Osteocyte (in vitro differentiated cells): ENCODE measurements at regions not wholly inside any gene's neighbourhood (a gene's known extent, or its start where the extent isn't known, plus 50 kb on each side); places are given as distances from the start of the nearest gene placed in this dataset.

Source experiments
- DNase-seq: peaks from one replicate; pipeline ENCODE4 v3.0.0; 2021; ENCODE audit warnings: mixed read lengths; ENCODE audit not compliant: unreplicated experiment; ENCODE audit errors: extremely low spot score
- H3K27ac Mint-ChIP-seq: one replicate; pipeline ENCODE4 v1.8.0; 2021; ENCODE audit warnings: mild to moderate bottlenecking, mixed read lengths; ENCODE audit not compliant: unreplicated experiment
- H3K27me3 Mint-ChIP-seq: one replicate; pipeline ENCODE4 v1.8.0; 2021; ENCODE audit warnings: mixed read lengths; ENCODE audit not compliant: unreplicated experiment
- H3K36me3 Mint-ChIP-seq: one replicate; pipeline ENCODE4 v1.8.0; 2021; ENCODE audit warnings: mixed read lengths; ENCODE audit not compliant: unreplicated experiment
- H3K4me1 Mint-ChIP-seq: one replicate; pipeline ENCODE4 v1.8.0; 2021; ENCODE audit warnings: mixed read lengths; ENCODE audit not compliant: unreplicated experiment
- H3K4me3 Mint-ChIP-seq: one replicate; pipeline ENCODE4 v1.8.0; 2021; ENCODE audit warnings: mild to moderate bottlenecking, moderate library complexity, mixed read lengths; ENCODE audit not compliant: unreplicated experiment
- H3K9me3 Mint-ChIP-seq: one replicate; pipeline ENCODE4 v1.8.0; 2021; ENCODE audit warnings: mixed read lengths; ENCODE audit not compliant: unreplicated experiment
- CTCF ChIP-seq: fragments of 200-600 bp; sonication (generic); IDR thresholded peaks from 2 replicates; pipeline ENCODE4 v1.5.0; 2021; ENCODE audit warnings: antibody characterized with exemption, mild to moderate bottlenecking, moderate library complexity

DNA sequence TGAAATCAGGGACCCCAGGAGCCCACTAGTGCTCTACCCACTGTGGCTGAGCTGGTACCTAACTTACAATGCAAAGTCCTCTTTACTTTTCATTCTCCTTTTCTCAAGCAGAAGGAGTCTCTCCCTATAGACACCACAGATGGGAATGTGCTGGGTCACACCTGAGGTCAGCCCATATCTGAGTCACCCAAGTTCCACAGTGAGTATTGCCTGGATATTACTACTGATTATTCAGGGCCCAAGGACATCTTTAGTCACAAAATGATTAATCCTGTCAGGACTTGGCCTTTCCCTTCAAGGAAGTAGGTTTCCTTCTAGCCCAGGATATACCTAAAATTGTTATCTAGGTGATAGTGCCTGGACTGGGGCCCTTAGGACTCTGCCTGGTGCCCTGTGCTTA is 1305.2 kb downstream of the SI start:
- H3K4me1 Mint-ChIP-seq: peaks cover 16% of the 10 kb centered on the region
- H3K36me3 Mint-ChIP-seq: peaks cover 3% of the 10 kb centered on the region
- no peaks in the 10 kb centered on the region for H3K27me3 Mint-ChIP-seq
- no peak overlapping the region for H3K27ac Mint-ChIP-seq
- no peak for TF ChIP-seq CTCF
- peak; percentile 54 for DNase-seq
- no peak overlapping the region for H3K4me3 Mint-ChIP-seq
- H3K9me3 Mint-ChIP-seq: peaks cover 11% of the 10 kb centered on the region

GRCh38 chr3:163768048-163768447 is 1310.2 kb downstream of the SI start:
- no peaks in the 10 kb centered on the region for H3K27me3 Mint-ChIP-seq
- peaks cover 8% of the 10 kb centered on the region for H3K9me3 Mint-ChIP-seq
- H3K27ac Mint-ChIP-seq: no peak overlapping the region
- peaks cover 3% of the 10 kb centered on the region for H3K36me3 Mint-ChIP-seq
- no peak for DNase-seq
- H3K4me3 Mint-ChIP-seq: no peak overlapping the region
- peaks cover 3% of the 10 kb centered on the region for H3K4me1 Mint-ChIP-seq
- no peak for TF ChIP-seq CTCF

DNA sequence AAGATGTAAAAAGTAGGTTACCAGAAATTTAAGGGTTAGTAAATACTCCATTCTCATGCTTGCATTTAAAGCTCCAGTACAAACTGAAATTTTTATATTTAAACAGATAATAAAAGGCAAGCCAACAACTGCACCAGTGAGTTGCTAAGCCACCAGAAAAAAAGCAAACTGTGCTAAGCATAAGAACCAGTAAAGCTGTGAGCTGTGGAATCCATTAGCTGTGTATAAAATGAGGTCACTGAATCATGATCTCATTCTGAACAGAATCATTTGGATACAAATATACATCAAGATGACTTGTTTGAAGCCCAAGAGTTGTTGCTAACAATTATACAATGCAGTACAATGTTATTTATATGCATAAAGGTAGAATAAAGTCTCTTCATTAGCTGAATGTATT is 1312.2 kb downstream of the SI start:
- Mint-ChIP-seq H3K27me3 (no peaks in the 10 kb centered on the region), H3K4me1 (no peaks in the 10 kb centered on the region), H3K27ac (no peak overlapping the region), H3K36me3 (peaks cover 3% of the 10 kb centered on the region), H3K4me3 (no peak overlapping the region), H3K9me3 (peaks cover 3% of the 10 kb centered on the region)
- no peak for DNase-seq
- TF ChIP-seq CTCF: no peak

GRCh38 chr3:163753033-163753432 is 1325.3 kb downstream of the SI start:
- Mint-ChIP-seq H3K4me1 (no peaks in the 10 kb centered on the region), H3K9me3 (peaks cover 28% of the 10 kb centered on the region), H3K36me3 (peaks cover 2% of the 10 kb centered on the region), H3K27ac (no peak overlapping the region), H3K27me3 (no peaks in the 10 kb centered on the region), H3K4me3 (no peak overlapping the region)
- no peak for DNase-seq
- no peak for TF ChIP-seq CTCF

GRCh38 chr3:163745204-163745603 is 1333.1 kb downstream of the SI start:
- DNase-seq: no peak
- H3K9me3 Mint-ChIP-seq: no peaks in the 10 kb centered on the region
- no peaks in the 10 kb centered on the region for H3K36me3 Mint-ChIP-seq
- no peaks in the 10 kb centered on the region for H3K4me1 Mint-ChIP-seq
- no peaks in the 10 kb centered on the region for H3K27me3 Mint-ChIP-seq
- H3K4me3 Mint-ChIP-seq: no peak overlapping the region
- no peak overlapping the region for H3K27ac Mint-ChIP-seq
- no peak for TF ChIP-seq CTCF
